Osteocyte (in vitro differentiated cells): ENCODE measurements at regions not wholly inside any gene's neighbourhood (a gene's known extent, or its start where the extent isn't known, plus 50 kb on each side); places are given as distances from the start of the nearest gene placed in this dataset.

Experiments used
- DNase-seq: peaks from one replicate; pipeline ENCODE4 v3.0.0; 2021; ENCODE audit warnings: mixed read lengths; ENCODE audit not compliant: unreplicated experiment; ENCODE audit errors: extremely low spot score
- H3K27ac Mint-ChIP-seq: one replicate; pipeline ENCODE4 v1.8.0; 2021; ENCODE audit warnings: mild to moderate bottlenecking, mixed read lengths; ENCODE audit not compliant: unreplicated experiment
- H3K27me3 Mint-ChIP-seq: one replicate; pipeline ENCODE4 v1.8.0; 2021; ENCODE audit warnings: mixed read lengths; ENCODE audit not compliant: unreplicated experiment
- H3K36me3 Mint-ChIP-seq: one replicate; pipeline ENCODE4 v1.8.0; 2021; ENCODE audit warnings: mixed read lengths; ENCODE audit not compliant: unreplicated experiment
- H3K4me1 Mint-ChIP-seq: one replicate; pipeline ENCODE4 v1.8.0; 2021; ENCODE audit warnings: mixed read lengths; ENCODE audit not compliant: unreplicated experiment
- H3K4me3 Mint-ChIP-seq: one replicate; pipeline ENCODE4 v1.8.0; 2021; ENCODE audit warnings: mild to moderate bottlenecking, moderate library complexity, mixed read lengths; ENCODE audit not compliant: unreplicated experiment
- H3K9me3 Mint-ChIP-seq: one replicate; pipeline ENCODE4 v1.8.0; 2021; ENCODE audit warnings: mixed read lengths; ENCODE audit not compliant: unreplicated experiment
- TF ChIP-seq, protein P1 (sequence below): fragments of 200-600 bp; sonication (generic); IDR thresholded peaks from 2 replicates; pipeline ENCODE4 v1.5.0; 2021; ENCODE audit warnings: antibody characterized with exemption, mild to moderate bottlenecking, moderate library complexity

DNA sequence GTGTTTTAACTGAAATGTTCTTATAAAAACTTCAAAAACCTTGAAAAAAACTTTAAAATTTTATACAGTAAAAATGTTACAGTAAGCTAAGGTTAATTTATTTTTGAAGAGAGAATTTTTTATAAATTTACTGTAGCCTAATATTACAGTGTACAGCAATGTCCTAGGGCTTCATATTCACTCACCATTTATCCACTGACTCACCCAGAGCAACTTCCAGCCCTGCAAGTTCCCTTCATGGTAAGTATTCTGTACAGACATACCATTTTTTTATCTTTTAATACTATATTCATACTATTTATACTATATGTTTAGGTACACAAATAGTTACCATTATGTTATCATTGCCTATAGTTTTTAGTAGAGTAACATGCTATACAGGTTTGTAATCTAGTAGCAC is 396.7 kb upstream of the MMADHC start:
- Mint-ChIP-seq H3K36me3 (peaks cover 4% of the 10 kb centered on the region), H3K9me3 (peaks cover 19% of the 10 kb centered on the region), H3K4me3 (no peak overlapping the region), H3K4me1 (peaks cover 5% of the 10 kb centered on the region), H3K27me3 (peaks cover 3% of the 10 kb centered on the region), H3K27ac (no peak overlapping the region)
- TF ChIP-seq, protein P1, sequence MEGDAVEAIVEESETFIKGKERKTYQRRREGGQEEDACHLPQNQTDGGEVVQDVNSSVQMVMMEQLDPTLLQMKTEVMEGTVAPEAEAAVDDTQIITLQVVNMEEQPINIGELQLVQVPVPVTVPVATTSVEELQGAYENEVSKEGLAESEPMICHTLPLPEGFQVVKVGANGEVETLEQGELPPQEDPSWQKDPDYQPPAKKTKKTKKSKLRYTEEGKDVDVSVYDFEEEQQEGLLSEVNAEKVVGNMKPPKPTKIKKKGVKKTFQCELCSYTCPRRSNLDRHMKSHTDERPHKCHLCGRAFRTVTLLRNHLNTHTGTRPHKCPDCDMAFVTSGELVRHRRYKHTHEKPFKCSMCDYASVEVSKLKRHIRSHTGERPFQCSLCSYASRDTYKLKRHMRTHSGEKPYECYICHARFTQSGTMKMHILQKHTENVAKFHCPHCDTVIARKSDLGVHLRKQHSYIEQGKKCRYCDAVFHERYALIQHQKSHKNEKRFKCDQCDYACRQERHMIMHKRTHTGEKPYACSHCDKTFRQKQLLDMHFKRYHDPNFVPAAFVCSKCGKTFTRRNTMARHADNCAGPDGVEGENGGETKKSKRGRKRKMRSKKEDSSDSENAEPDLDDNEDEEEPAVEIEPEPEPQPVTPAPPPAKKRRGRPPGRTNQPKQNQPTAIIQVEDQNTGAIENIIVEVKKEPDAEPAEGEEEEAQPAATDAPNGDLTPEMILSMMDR, result no peak
- DNase-seq, result no peak

DNA sequence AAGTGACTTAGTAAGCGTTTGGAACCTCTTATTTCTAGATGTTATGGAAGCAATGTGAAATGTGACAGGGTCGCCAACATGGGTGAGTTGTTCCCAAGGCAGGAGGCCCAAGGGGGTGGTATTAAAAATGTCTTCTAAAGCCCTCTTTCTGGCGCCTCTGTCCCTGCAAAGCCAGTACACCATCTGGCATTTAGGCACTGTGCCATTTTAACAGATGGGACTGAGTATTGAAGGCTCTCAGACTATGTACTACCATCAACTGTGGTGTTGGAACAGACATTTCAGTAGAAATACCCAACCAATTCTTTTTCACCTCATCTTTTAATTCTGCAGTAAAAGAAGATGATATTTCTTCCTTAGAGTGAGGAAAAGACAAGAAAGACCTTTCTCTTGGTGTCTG is 384.5 kb upstream of the MMADHC start:
- no peak for DNase-seq
- TF ChIP-seq, protein P1, result no peak
- Mint-ChIP-seq H3K9me3 (peaks cover 8% of the 10 kb centered on the region), H3K36me3 (peaks cover 2% of the 10 kb centered on the region), H3K27ac (no peak overlapping the region), H3K4me1 (no peaks in the 10 kb centered on the region), H3K27me3 (no peaks in the 10 kb centered on the region), H3K4me3 (no peak overlapping the region)

DNA sequence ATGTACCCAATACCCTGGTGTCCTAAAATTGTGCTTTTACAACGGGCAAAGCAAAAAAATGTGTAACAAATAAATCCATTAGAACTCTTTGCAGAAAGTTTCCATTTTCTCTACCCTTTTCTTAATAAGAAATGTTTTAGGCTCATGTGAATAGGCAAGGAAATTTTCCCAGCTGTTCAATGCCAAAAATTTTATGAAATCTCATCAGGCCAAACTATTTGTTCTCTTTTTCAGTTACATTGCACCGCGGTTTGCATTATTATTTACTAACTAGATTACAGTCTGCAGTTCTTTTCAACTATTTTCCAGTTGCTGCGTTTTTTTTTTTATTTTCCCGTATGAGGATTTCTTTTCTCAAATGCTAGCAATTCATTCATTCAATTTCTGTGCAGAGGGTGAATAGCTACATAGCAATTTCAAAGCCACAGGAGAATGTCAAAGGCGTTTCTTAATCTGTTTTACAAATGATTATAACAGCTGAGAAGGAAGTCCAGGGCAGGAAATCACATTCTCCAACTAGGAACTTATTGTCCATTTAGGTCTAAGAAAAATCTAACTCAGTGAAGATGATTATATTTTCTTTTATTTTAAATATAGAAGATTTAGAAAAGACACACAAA is 367.5 kb upstream of the MMADHC start:
- H3K27me3 Mint-ChIP-seq, result no peaks in the 10 kb centered on the region
- no peaks in the 10 kb centered on the region for H3K4me1 Mint-ChIP-seq
- H3K9me3 Mint-ChIP-seq, result peaks cover 19% of the 10 kb centered on the region
- peaks cover 2% of the 10 kb centered on the region for H3K36me3 Mint-ChIP-seq
- H3K27ac Mint-ChIP-seq, result no peak overlapping the region
- no peak for DNase-seq
- H3K4me3 Mint-ChIP-seq, result no peak overlapping the region
- TF ChIP-seq, protein P1, result no peak

DNA sequence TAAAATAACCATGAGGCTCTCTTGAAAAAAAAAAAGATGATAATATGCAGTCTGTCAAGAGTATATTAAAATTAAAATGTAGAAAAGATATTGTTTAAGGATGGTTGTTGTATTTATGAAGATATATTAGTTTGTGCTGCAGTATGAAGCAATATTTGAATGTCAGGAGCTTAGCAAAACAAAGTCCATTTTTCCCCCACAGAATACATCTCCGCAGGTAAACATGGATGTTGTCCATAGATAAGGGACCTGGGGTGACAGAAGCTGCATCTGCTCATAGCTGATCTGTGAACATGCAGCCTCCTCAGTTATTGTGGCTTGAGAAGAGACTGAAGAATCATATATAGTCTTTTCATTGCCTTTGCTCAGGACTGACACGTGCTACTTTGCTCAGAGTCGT is 366.1 kb upstream of the MMADHC start:
- no peak for DNase-seq
- TF ChIP-seq, protein P1, result no peak
- Mint-ChIP-seq H3K27ac (no peak overlapping the region), H3K9me3 (peaks cover 11% of the 10 kb centered on the region), H3K4me1 (no peaks in the 10 kb centered on the region), H3K36me3 (peaks cover 2% of the 10 kb centered on the region), H3K27me3 (no peaks in the 10 kb centered on the region), H3K4me3 (no peak overlapping the region)

DNA sequence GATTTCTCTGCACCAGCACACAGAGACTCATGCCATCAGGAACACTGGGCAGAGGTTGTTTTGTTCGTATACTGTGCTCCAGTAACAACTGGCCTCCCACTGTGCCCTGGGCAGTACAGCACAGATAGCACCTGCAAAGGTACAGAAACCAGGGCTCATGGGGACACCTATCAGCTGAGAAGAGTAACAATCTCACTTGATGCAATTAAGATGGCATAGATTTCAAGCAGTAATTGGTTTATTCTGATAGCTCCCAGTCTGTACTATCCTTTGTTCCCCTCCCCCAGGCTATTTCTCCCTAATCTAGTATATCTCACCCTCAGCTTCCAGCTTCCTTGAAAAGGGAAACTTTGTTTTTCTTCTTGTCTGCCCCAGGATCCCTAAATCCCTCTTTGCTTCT is 343.9 kb upstream of the MMADHC start:
- DNase-seq, result no peak
- H3K27ac Mint-ChIP-seq, result no peak overlapping the region
- no peaks in the 10 kb centered on the region for H3K4me1 Mint-ChIP-seq
- TF ChIP-seq, protein P1, result no peak
- H3K9me3 Mint-ChIP-seq, result no peaks in the 10 kb centered on the region
- H3K36me3 Mint-ChIP-seq, result no peaks in the 10 kb centered on the region
- H3K27me3 Mint-ChIP-seq, result peaks cover 2% of the 10 kb centered on the region
- H3K4me3 Mint-ChIP-seq, result no peak overlapping the region
